SU-DHL-6 (cell line): ENCODE measurements at regions not wholly inside any gene's neighbourhood (a gene's known extent, or its start where the extent isn't known, plus 50 kb on each side); places are given as distances from the start of the nearest gene placed in this dataset.

Experiments
- H2AFZ ChIP-seq: fragments of 200-600 bp; sonication (generic); 2 replicates; pipeline ENCODE4 v1.6.1; 2014; ENCODE audit warnings: low read depth, mild to moderate bottlenecking, moderate library complexity, mixed read lengths, antibody characterized with exemption, low read length; ENCODE audit not compliant: severe bottlenecking
- H3F3A ChIP-seq: fragments of 200-600 bp; shearing (Covaris generic); 2 replicates; pipeline ENCODE4 v1.6.0; 2016; ENCODE audit warnings: antibody characterized with exemption, mild to moderate bottlenecking; ENCODE audit not compliant: insufficient read depth
- H3K27ac ChIP-seq: fragments of 200-600 bp; sonication (generic); 2 replicates; pipeline ENCODE4 v1.5.1; 2016; ENCODE audit warnings: low read depth, mild to moderate bottlenecking, low read length, moderate library complexity, mixed read lengths
- H3K27me3 ChIP-seq: fragments of 200-600 bp; sonication (generic), shearing (Covaris generic); 2 replicates; pipeline ENCODE4 v1.6.0; 2014; ENCODE audit warnings: mild to moderate bottlenecking, low read length
- H3K36me3 ChIP-seq: fragments of 200-600 bp; sonication (generic); 2 replicates; pipeline ENCODE4 v1.6.1; 2014; ENCODE audit warnings: mild to moderate bottlenecking, low read length, mixed read lengths
- H3K4me2 ChIP-seq: fragments of 300-600, 200-600 bp; shearing (Covaris generic), sonication (generic); 2 replicates; pipeline ENCODE4 v1.6.0; 2014; ENCODE audit warnings: low read length, low read depth, mild to moderate bottlenecking; ENCODE audit not compliant: poor library complexity, severe bottlenecking
- H3K4me3 ChIP-seq: fragments of 200-600 bp; sonication (generic); 2 replicates; pipeline ENCODE4 v1.5.1; 2014; ENCODE audit warnings: antibody characterized with exemption, low read length, mild to moderate bottlenecking, mixed read lengths; ENCODE audit not compliant: insufficient read depth, poor library complexity, severe bottlenecking
- H3K79me2 ChIP-seq: fragments of 200-600 bp; sonication (generic); 2 replicates; pipeline ENCODE4 v1.6.1; 2014; ENCODE audit warnings: mild to moderate bottlenecking, low read length, moderate library complexity; ENCODE audit not compliant: insufficient read depth
- H3K9ac ChIP-seq: fragments of 200-600 bp; sonication (generic); 2 replicates; pipeline ENCODE4 v1.7.0; 2014; ENCODE audit warnings: mild to moderate bottlenecking, low read length
- H3K9me2 ChIP-seq: fragments of 200-600 bp; sonication (generic); replicated peaks from 2 replicates; pipeline ENCODE4 v1.6.1; 2014; ENCODE audit warnings: low read length; ENCODE audit not compliant: insufficient read depth
- H3K9me3 ChIP-seq: fragments of 200-600 bp; sonication (generic); 2 replicates; pipeline ENCODE4 v1.6.1; 2014; ENCODE audit warnings: low read length, mixed read lengths; ENCODE audit not compliant: insufficient read depth
- H4K20me1 ChIP-seq: fragments of 200-600 bp; sonication (generic); 2 replicates; pipeline ENCODE4 v1.6.1; 2014; ENCODE audit warnings: low read depth, mild to moderate bottlenecking, antibody characterized with exemption, low read length, moderate library complexity, mixed read lengths
- EZH2phosphoT487 ChIP-seq: fragments of 200-600 bp; sonication (generic), shearing (Covaris generic); conservative IDR thresholded peaks from 2 replicates; pipeline ENCODE4 v1.6.1; 2018; ENCODE audit warnings: mild to moderate bottlenecking, antibody characterized with exemption, low read length, moderate library complexity, mixed read lengths
- TF ChIP-seq, protein P1 (sequence below): fragments of 200-600 bp; sonication (generic); IDR thresholded peaks from one replicate; pipeline ENCODE4 v1.5.1; 2017; ENCODE audit warnings: antibody characterized with exemption, mild to moderate bottlenecking, low read length, moderate library complexity; ENCODE audit not compliant: insufficient read depth, poor library complexity, severe bottlenecking

DNA sequence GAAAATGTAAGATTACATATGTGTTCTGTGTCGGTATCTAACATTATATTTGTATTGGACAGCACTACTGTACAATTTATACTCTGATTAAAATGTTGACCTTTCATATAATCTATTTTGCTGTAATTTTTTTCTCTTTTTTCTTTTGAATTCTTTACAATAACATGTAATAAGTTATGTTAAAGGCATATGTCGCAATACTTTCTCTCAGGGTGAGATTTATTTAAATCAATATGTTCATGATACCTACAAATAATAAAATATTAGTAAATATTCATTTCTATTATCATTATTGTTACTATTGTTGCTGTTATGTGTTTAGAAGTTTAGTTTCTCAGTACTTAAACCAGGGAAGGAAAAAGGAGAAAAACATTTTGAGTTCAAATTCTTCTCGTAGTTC lies 807.4 kb downstream of the STIM2 start:
- Histone ChIP-seq H3K9ac (no peak overlapping the region), H3K36me3 (no peaks in the 10 kb centered on the region), H3K27ac (no peak overlapping the region), H4K20me1 (no peaks in the 10 kb centered on the region), H3F3A (no peaks in the 10 kb centered on the region), H2AFZ (no peak overlapping the region), H3K27me3 (no peaks in the 10 kb centered on the region), H3K4me3 (no peak overlapping the region), H3K9me2 (no peaks in the 10 kb centered on the region), H3K4me2 (no peak overlapping the region), H3K79me2 (no peaks in the 10 kb centered on the region), H3K9me3 (no peaks in the 10 kb centered on the region)
- no peak for TF ChIP-seq EZH2phosphoT487
- TF ChIP-seq, protein P1, sequence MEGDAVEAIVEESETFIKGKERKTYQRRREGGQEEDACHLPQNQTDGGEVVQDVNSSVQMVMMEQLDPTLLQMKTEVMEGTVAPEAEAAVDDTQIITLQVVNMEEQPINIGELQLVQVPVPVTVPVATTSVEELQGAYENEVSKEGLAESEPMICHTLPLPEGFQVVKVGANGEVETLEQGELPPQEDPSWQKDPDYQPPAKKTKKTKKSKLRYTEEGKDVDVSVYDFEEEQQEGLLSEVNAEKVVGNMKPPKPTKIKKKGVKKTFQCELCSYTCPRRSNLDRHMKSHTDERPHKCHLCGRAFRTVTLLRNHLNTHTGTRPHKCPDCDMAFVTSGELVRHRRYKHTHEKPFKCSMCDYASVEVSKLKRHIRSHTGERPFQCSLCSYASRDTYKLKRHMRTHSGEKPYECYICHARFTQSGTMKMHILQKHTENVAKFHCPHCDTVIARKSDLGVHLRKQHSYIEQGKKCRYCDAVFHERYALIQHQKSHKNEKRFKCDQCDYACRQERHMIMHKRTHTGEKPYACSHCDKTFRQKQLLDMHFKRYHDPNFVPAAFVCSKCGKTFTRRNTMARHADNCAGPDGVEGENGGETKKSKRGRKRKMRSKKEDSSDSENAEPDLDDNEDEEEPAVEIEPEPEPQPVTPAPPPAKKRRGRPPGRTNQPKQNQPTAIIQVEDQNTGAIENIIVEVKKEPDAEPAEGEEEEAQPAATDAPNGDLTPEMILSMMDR, result no peak

DNA sequence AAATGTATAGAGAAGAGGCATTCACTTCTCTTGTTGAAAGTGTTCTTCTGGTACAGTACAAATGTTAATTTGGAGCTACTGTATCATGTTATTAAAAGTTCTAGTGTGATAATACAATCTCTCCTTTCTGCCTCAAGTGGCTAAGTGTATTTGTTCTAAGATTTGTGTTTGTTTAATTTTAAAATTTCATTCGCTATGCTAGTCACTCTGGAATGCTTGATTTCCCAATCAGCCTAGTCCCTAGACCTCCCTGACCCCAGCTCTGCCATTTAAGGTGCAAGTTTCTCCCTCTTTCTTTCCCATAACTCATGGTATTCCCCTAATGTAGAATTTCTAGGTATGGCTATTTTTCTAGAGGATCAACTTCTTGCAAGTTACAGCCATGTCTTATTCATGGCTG lies 817.4 kb downstream of the STIM2 start:
- TF ChIP-seq EZH2phosphoT487, result no peak
- TF ChIP-seq, protein P1, result no peak
- Histone ChIP-seq H3K36me3 (no peaks in the 10 kb centered on the region), H3K4me2 (no peak overlapping the region), H3K9me3 (no peaks in the 10 kb centered on the region), H3K9me2 (no peaks in the 10 kb centered on the region), H4K20me1 (no peaks in the 10 kb centered on the region), H2AFZ (no peak overlapping the region), H3K27me3 (0 out of 2 replicates have a peak, but pooled peaks cover 4% of the 10 kb centered on the region), H3K79me2 (no peaks in the 10 kb centered on the region), H3K27ac (no peak overlapping the region), H3K4me3 (no peak overlapping the region), H3F3A (no peaks in the 10 kb centered on the region), H3K9ac (no peak overlapping the region)

DNA sequence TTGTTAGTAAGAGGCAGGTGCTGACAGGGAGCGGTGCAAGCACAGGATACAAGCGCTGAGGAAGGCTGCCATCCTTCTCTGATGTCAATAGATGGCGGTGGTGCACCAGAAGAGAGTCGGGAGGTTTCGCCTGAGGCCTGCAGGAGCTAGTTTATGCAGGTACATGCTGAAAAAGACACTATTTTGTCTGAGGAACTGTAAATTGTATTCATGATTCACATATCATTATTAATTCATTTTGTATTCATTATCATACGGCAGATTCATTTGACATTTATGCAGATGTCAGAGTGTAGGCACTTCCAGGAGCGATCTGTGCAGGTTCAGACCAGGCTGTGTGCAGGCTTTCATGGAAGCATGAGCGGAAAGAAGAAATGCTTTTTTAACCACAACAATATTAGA lies 824.0 kb downstream of the STIM2 start:
- H3K36me3 ChIP-seq, result no peaks in the 10 kb centered on the region
- H3K9ac ChIP-seq, result no peak overlapping the region
- no peaks in the 10 kb centered on the region for H3K79me2 ChIP-seq
- no peak overlapping the region for H3K4me3 ChIP-seq
- no peaks in the 10 kb centered on the region for H3K27me3 ChIP-seq
- H3K9me3 ChIP-seq, result no peaks in the 10 kb centered on the region
- H3K27ac ChIP-seq, result no peak overlapping the region
- no peak for TF ChIP-seq EZH2phosphoT487
- TF ChIP-seq, protein P1, result peak; percentile 53
- H3K9me2 ChIP-seq, result no peaks in the 10 kb centered on the region
- no peaks in the 10 kb centered on the region for H3F3A ChIP-seq
- no peak overlapping the region for H3K4me2 ChIP-seq
- H4K20me1 ChIP-seq, result no peaks in the 10 kb centered on the region
- no peak overlapping the region for H2AFZ ChIP-seq

DNA sequence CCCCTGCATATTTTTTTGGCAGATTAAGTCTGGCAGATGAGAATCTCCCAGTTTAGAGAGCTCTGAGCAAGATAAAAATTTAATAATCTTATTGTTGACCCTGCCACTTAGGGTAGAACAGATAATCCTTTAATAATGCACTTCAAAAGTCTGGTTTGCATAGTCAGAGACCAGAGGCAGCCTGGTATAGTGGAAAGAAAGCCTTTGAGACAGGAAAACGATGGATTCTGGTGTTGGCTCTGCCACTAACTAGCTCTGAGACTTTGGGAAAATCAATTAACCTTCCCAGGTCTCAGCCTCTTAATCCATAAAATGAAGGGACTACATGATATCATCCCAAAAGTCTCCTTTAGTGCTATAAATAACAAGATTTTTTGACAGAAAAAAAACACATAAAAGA lies 824.5 kb downstream of the STIM2 start:
- Histone ChIP-seq H3K4me2 (no peak overlapping the region), H3K4me3 (no peak overlapping the region), H4K20me1 (no peaks in the 10 kb centered on the region), H3K27me3 (no peaks in the 10 kb centered on the region), H3K36me3 (no peaks in the 10 kb centered on the region), H2AFZ (no peak overlapping the region), H3K79me2 (no peaks in the 10 kb centered on the region), H3K9me2 (no peaks in the 10 kb centered on the region), H3K9ac (no peak overlapping the region), H3F3A (no peaks in the 10 kb centered on the region), H3K27ac (no peak overlapping the region), H3K9me3 (no peaks in the 10 kb centered on the region)
- TF ChIP-seq, protein P1, result no peak
- TF ChIP-seq EZH2phosphoT487, result no peak
